NOMO-1 treated with DMSO at 0.1 percent for 48 hours (cell line): ENCODE measurements at regions not wholly inside any gene's neighbourhood (a gene's known extent, or its start where the extent isn't known, plus 50 kb on each side); places are given as distances from the start of the nearest gene placed in this dataset.

ENCODE experiments used
- DNase-seq: peaks from one replicate; lab custom pipeline; 2025; ENCODE audit not compliant: unreplicated experiment; lab: John Stamatoyannopoulos, UW

- peak; percentile 89 for DNase-seq
Measured at GRCh38 chr18:26703170-26703930, 155.0 kb upstream of the KCTD1 start.

- DNase-seq: peak; percentile 79
Measured at GRCh38 chr18:26702086-26702485, 153.7 kb upstream of the KCTD1 start.

GRCh38 chr18:26700728-26701127 lies 152.4 kb upstream of the KCTD1 start:
- DNase-seq: no peak

- peak; percentile 61 for DNase-seq
Measured at GRCh38 chr18:26700201-26700600, 151.8 kb upstream of the KCTD1 start.

GRCh38 chr18:26697186-26697884 lies 149.0 kb upstream of the KCTD1 start:
- no peak for DNase-seq

- no peak for DNase-seq
Measured at GRCh38 chr18:26696786-26697185, 148.4 kb upstream of the KCTD1 start.

- DNase-seq: no peak
Measured at GRCh38 chr18:26696308-26696707, 148.0 kb upstream of the KCTD1 start.

GRCh38 chr18:26689226-26689879 lies 141.0 kb upstream of the KCTD1 start:
- DNase-seq: no peak

GRCh38 chr18:26686532-26686931 lies 138.2 kb upstream of the KCTD1 start:
- DNase-seq: no peak

GRCh38 chr18:26685438-26686157 lies 137.2 kb upstream of the KCTD1 start:
- DNase-seq: no peak

GRCh38 chr18:26677957-26678356 lies 129.6 kb upstream of the KCTD1 start:
- no peak for DNase-seq

- no peak for DNase-seq
Measured at GRCh38 chr18:26667046-26667445, 118.7 kb upstream of the KCTD1 start.

- DNase-seq: no peak
Measured at GRCh38 chr18:26662996-26663395, 114.6 kb upstream of the KCTD1 start.

- no peak for DNase-seq
Measured at GRCh38 chr18:26657631-26658581, 109.6 kb upstream of the KCTD1 start.

GRCh38 chr18:26656944-26657536 lies 108.7 kb upstream of the KCTD1 start:
- DNase-seq: peak; percentile 42

- DNase-seq: no peak
Measured at GRCh38 chr18:26656431-26656943, 108.1 kb upstream of the KCTD1 start.

GRCh38 chr18:26655525-26656430 lies 107.4 kb upstream of the KCTD1 start:
- DNase-seq: no peak
